ENCODE measurements at regions not wholly inside any gene's neighbourhood (a gene's known extent, or its start where the extent isn't known, plus 50 kb on each side); places are given as distances from the start of the nearest gene placed in this dataset.

DNA sequence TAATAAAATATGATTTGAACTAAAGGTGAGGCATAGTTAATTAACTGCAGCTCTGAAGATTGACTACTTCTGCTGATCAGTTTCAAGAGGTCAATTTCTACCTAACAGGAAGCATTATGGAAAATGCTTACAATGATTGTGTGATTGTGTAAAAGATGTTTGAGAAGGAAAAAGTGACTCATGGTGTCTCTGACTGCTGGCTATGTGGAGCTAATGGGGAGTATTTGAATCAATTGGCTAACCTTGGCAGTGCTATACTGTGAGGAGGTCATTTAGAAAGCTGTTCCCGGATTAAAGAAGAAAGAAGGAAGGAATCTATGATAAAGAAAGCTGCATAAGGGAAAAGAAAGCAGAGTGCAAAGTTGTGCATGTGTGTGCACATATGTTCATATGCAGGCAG is 376.5 kb downstream of the ADGRL2 start:
- Histone ChIP-seq H3K27me3 (ENCODE audit: control insufficient read depth, insufficient read depth, low read length) (no peaks in the 10 kb centered on the region), H3K79me1 (ENCODE audit: low read depth in 1 of 2, low read length in 2 of 2) (no peaks in the 10 kb centered on the region), H2AK5ac (ENCODE audit: low read depth, low read length) (no peak overlapping the region), H2BK5ac (ENCODE audit: low read depth, low read length, poor library complexity, severe bottlenecking) (no peak overlapping the region), H4K5ac (ENCODE audit: low read depth, low read length) (no peak overlapping the region), H2BK20ac (ENCODE audit: low read depth, low read length) (no peak overlapping the region), H4K20me1 (ENCODE audit: insufficient read depth, low read length) (no peaks in the 10 kb centered on the region), H3K4ac (ENCODE audit: low read depth, low read length) (no peak overlapping the region), H3K18ac (ENCODE audit: low read depth, low read length) (no peak overlapping the region), H3K4me2 (ENCODE audit: low read depth, low read length) (no peak overlapping the region), H3K56ac (ENCODE audit: extremely low read depth, insufficient read depth, low read length) (no peak overlapping the region), H3K36me3 (ENCODE audit: control insufficient read depth, insufficient read depth, low read length) (no peaks in the 10 kb centered on the region), H2AK9ac (replicated peaks; ENCODE audit: low read depth, low read length, poor library complexity) (no peak overlapping the region), H3K23ac (ENCODE audit: low read depth, low read length) (no peak overlapping the region), H3K27ac (ENCODE audit: insufficient read depth, low read length) (no peak overlapping the region), H2BK120ac (ENCODE audit: low read depth, low read length) (no peak overlapping the region), H3K4me1 (ENCODE audit: control insufficient read depth, insufficient read depth, low read length) (no peaks in the 10 kb centered on the region), H4K8ac (ENCODE audit: low read depth in 2 of 2, low read length in 2 of 2) (no peak overlapping the region), H4K91ac (ENCODE audit: insufficient read depth, low read depth, low read length) (no peak overlapping the region), H2BK15ac (ENCODE audit: low read depth, low read length) (no peak overlapping the region), H2AFZ (replicated peaks; ENCODE audit: low read length, poor library complexity) (no peak overlapping the region), H3K9me1 (ENCODE audit: insufficient read depth, low read length) (no peaks in the 10 kb centered on the region), H3K9ac (ENCODE audit: low read depth, low read length) (no peak overlapping the region), H3K4me3 (ENCODE audit: insufficient read depth, low read depth, low read length) (no peak overlapping the region), H3K14ac (replicated peaks; ENCODE audit: low read depth, low read length) (no peak overlapping the region), H3K9me3 (ENCODE audit: control insufficient read depth, insufficient read depth, low read length) (peaks cover 2% of the 10 kb centered on the region; the same call in 1 of the 2 replicates)
- ChIA-PET POLR2A (ENCODE audit: unreplicated experiment) (no interaction called here), CTCF (no interaction called here)
- no CpG with 5 or more reads among the region's 1 CpG for WGBS, 2 experiments (ENCODE audit: extremely low coverage in 2 of 2, insufficient read length in 1 of 2)
- intact Hi-C loops (cut with micrococcal nuclease) (no loop called here), dilution Hi-C loops (cut with HindIII; ENCODE audit: low sequenced_read_pairs, unreplicated experiment) (no loop called here), in situ Hi-C loops (cut with MboI; ENCODE audit: low sequenced_read_pairs) (no loop called here)
- DNase-seq (no peak), ATAC-seq (ENCODE audit: low read depth) (no peak)
- TF ChIP-seq USF2 (IDR thresholded peaks at IDR 0.05; ENCODE audit: low read depth, low read length) (no peak), SMC3 (IDR thresholded peaks at IDR 0.05; ENCODE audit: low read depth, low read length) (no peak), BHLHE40 (IDR thresholded peaks at IDR 0.05; ENCODE audit: low read depth, low read length) (no peak), MAFK (IDR thresholded peaks at IDR 0.05; ENCODE audit: low read depth, low read length) (no peak), MAZ (IDR thresholded peaks at IDR 0.05; ENCODE audit: borderline replicate concordance, low read depth, low read length) (no peak), RAD21 (IDR thresholded peaks at IDR 0.05; ENCODE audit: low read length) (no peak), FOS (IDR thresholded peaks at IDR 0.05; ENCODE audit: low read depth, low read length) (no peak)
- TF ChIP-seq, protein P1, sequence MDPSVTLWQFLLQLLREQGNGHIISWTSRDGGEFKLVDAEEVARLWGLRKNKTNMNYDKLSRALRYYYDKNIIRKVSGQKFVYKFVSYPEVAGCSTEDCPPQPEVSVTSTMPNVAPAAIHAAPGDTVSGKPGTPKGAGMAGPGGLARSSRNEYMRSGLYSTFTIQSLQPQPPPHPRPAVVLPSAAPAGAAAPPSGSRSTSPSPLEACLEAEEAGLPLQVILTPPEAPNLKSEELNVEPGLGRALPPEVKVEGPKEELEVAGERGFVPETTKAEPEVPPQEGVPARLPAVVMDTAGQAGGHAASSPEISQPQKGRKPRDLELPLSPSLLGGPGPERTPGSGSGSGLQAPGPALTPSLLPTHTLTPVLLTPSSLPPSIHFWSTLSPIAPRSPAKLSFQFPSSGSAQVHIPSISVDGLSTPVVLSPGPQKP (IDR thresholded peaks at IDR 0.05; ENCODE audit: borderline replicate concordance, low read depth, low read length): no peak
- TF ChIP-seq, protein P2, sequence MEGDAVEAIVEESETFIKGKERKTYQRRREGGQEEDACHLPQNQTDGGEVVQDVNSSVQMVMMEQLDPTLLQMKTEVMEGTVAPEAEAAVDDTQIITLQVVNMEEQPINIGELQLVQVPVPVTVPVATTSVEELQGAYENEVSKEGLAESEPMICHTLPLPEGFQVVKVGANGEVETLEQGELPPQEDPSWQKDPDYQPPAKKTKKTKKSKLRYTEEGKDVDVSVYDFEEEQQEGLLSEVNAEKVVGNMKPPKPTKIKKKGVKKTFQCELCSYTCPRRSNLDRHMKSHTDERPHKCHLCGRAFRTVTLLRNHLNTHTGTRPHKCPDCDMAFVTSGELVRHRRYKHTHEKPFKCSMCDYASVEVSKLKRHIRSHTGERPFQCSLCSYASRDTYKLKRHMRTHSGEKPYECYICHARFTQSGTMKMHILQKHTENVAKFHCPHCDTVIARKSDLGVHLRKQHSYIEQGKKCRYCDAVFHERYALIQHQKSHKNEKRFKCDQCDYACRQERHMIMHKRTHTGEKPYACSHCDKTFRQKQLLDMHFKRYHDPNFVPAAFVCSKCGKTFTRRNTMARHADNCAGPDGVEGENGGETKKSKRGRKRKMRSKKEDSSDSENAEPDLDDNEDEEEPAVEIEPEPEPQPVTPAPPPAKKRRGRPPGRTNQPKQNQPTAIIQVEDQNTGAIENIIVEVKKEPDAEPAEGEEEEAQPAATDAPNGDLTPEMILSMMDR (conservative IDR thresholded peaks at IDR 0.05; ENCODE audit: low read depth, low read length): no peak
- BruUV-seq (replicated peaks): no TSS peak
